ENCODE measurements at regions not wholly inside any gene's neighbourhood (a gene's known extent, or its start where the extent isn't known, plus 50 kb on each side); places are given as distances from the start of the nearest gene placed in this dataset.

- H4K20me1 ChIP-seq (ENCODE audit: insufficient read depth, low read length, poor library complexity, severe bottlenecking), result no peaks in the 10 kb centered on the region
- TF ChIP-seq CTCF (conservative IDR thresholded peaks at IDR 0.05; ENCODE audit: low read length), result no peak
- no peak for TF ChIP-seq EZH2phosphoT487 (IDR thresholded peaks at IDR 0.05; ENCODE audit: borderline replicate concordance)
Measured at GRCh38 chr21:28641731-28642130, 350.9 kb downstream of the LTN1 start.

GRCh38 chr21:28640326-28640725, 352.4 kb downstream of the LTN1 start:
- Histone ChIP-seq H3K4me2 (ENCODE audit: low read depth, low read length, poor library complexity, severe bottlenecking) (no peak overlapping the region), H3K9ac (ENCODE audit: low read depth, low read length, poor library complexity, severe bottlenecking) (no peak overlapping the region), H3K79me2 (ENCODE audit: insufficient read depth, low read length) (no peaks in the 10 kb centered on the region), H3K4me1 (ENCODE audit: insufficient read depth, low read length, poor library complexity, severe bottlenecking) (no peaks in the 10 kb centered on the region), H2AFZ (ENCODE audit: low read length) (no peak overlapping the region), H4K20me1 (ENCODE audit: insufficient read depth, low read length, poor library complexity, severe bottlenecking) (no peaks in the 10 kb centered on the region), H3K9me3 (ENCODE audit: insufficient read depth, low read depth, low read length) (no peaks in the 10 kb centered on the region), H3K27me3 (ENCODE audit: insufficient read depth, low read length, poor library complexity, severe bottlenecking) (no peaks in the 10 kb centered on the region), H3K4me3 (ENCODE audit: low read length, poor library complexity, severe bottlenecking) (no peak overlapping the region), H3K9me2 (replicated peaks; ENCODE audit: low read depth, low read length) (no peaks in the 10 kb centered on the region), H3F3A (ENCODE audit: low read depth) (no peaks in the 10 kb centered on the region), H3K36me3 (ENCODE audit: insufficient read depth, low read length) (no peaks in the 10 kb centered on the region)
- TF ChIP-seq CTCF (conservative IDR thresholded peaks at IDR 0.05; ENCODE audit: low read length) (no peak), EZH2phosphoT487 (IDR thresholded peaks at IDR 0.05; ENCODE audit: borderline replicate concordance) (no peak)

More at GRCh38 chr21:28641731-28642130, 350.9 kb downstream of the LTN1 start:
- H3K9me3 ChIP-seq (ENCODE audit: insufficient read depth, low read depth, low read length), result no peaks in the 10 kb centered on the region
- H3K9me2 ChIP-seq (replicated peaks; ENCODE audit: low read depth, low read length), result no peaks in the 10 kb centered on the region
- H3K36me3 ChIP-seq (ENCODE audit: insufficient read depth, low read length), result no peaks in the 10 kb centered on the region
- H3K4me2 ChIP-seq (ENCODE audit: low read depth, low read length, poor library complexity, severe bottlenecking), result no peak overlapping the region
- no peaks in the 10 kb centered on the region for H3F3A ChIP-seq (ENCODE audit: low read depth)
- H2AFZ ChIP-seq (ENCODE audit: low read length), result no peak overlapping the region
- H3K9ac ChIP-seq (ENCODE audit: low read depth, low read length, poor library complexity, severe bottlenecking), result no peak overlapping the region
- no peaks in the 10 kb centered on the region for H3K79me2 ChIP-seq (ENCODE audit: insufficient read depth, low read length)
- H3K4me3 ChIP-seq (ENCODE audit: low read length, poor library complexity, severe bottlenecking), result no peak overlapping the region
- H3K4me1 ChIP-seq (ENCODE audit: insufficient read depth, low read length, poor library complexity, severe bottlenecking), result no peaks in the 10 kb centered on the region
- H3K27me3 ChIP-seq (ENCODE audit: insufficient read depth, low read length, poor library complexity, severe bottlenecking), result no peaks in the 10 kb centered on the region

- no peak overlapping the region for H3K4me2 ChIP-seq (ENCODE audit: low read depth, low read length, poor library complexity, severe bottlenecking)
- no peaks in the 10 kb centered on the region for H3K27me3 ChIP-seq (ENCODE audit: insufficient read depth, low read length, poor library complexity, severe bottlenecking)
- no peak overlapping the region for H3K9ac ChIP-seq (ENCODE audit: low read depth, low read length, poor library complexity, severe bottlenecking)
- H2AFZ ChIP-seq (ENCODE audit: low read length), result no peak overlapping the region
- H3F3A ChIP-seq (ENCODE audit: low read depth), result no peaks in the 10 kb centered on the region
- TF ChIP-seq CTCF (conservative IDR thresholded peaks at IDR 0.05; ENCODE audit: low read length) (no peak), EZH2phosphoT487 (IDR thresholded peaks at IDR 0.05; ENCODE audit: borderline replicate concordance) (no peak)
- H3K36me3 ChIP-seq (ENCODE audit: insufficient read depth, low read length), result no peaks in the 10 kb centered on the region
- no peaks in the 10 kb centered on the region for H3K79me2 ChIP-seq (ENCODE audit: insufficient read depth, low read length)
- H3K9me3 ChIP-seq (ENCODE audit: insufficient read depth, low read depth, low read length), result no peaks in the 10 kb centered on the region
- H3K4me3 ChIP-seq (ENCODE audit: low read length, poor library complexity, severe bottlenecking), result no peak overlapping the region
- no peaks in the 10 kb centered on the region for H3K9me2 ChIP-seq (replicated peaks; ENCODE audit: low read depth, low read length)
- no peaks in the 10 kb centered on the region for H3K4me1 ChIP-seq (ENCODE audit: insufficient read depth, low read length, poor library complexity, severe bottlenecking)
- H4K20me1 ChIP-seq (ENCODE audit: insufficient read depth, low read length, poor library complexity, severe bottlenecking), result no peaks in the 10 kb centered on the region
Measured at GRCh38 chr21:28639737-28640136, 352.9 kb downstream of the LTN1 start.

Measured in Loucy (cell line).